ENCODE measurements at regions not wholly inside any gene's neighbourhood (a gene's known extent, or its start where the extent isn't known, plus 50 kb on each side); places are given as distances from the start of the nearest gene placed in this dataset.

- TF ChIP-seq CTCF (IDR thresholded peaks at IDR 0.05; ENCODE audit: low read depth, low read length, poor library complexity, severe bottlenecking): no peak
- no peak for TF ChIP-seq EZH2phosphoT487 (IDR thresholded peaks at IDR 0.05; ENCODE audit: borderline replicate concordance, low read length)
Measured at GRCh38 chr19:56939951-56940350, 99.4 kb upstream of the PEG3 start.
